ENCODE measurements at regions not wholly inside any gene's neighbourhood (a gene's known extent, or its start where the extent isn't known, plus 50 kb on each side); places are given as distances from the start of the nearest gene placed in this dataset.

DNA sequence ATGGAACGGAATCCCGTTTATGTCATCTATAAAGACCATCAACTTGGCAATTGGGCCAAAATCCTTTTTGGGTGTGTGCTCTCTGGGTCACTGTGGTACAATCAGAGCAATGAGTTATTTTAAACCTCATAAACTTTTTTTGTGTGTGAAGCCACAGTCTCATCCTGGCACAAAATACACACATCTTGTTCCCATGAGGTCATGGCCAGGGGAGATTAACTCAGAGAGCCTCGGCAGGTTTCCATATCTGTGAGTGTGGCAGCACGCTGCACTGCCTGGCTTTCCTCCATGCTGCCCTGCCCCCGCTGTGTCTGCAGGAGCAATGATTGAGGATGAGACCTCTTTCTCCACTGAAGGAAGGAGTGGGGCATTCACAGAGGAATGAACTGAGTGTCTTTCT lies 54.0 kb upstream of the DLG1 start:
- no peak for DNase-seq (ENCODE audit: extremely low read depth in 1 of 2, low read depth in 1 of 2)

DNA sequence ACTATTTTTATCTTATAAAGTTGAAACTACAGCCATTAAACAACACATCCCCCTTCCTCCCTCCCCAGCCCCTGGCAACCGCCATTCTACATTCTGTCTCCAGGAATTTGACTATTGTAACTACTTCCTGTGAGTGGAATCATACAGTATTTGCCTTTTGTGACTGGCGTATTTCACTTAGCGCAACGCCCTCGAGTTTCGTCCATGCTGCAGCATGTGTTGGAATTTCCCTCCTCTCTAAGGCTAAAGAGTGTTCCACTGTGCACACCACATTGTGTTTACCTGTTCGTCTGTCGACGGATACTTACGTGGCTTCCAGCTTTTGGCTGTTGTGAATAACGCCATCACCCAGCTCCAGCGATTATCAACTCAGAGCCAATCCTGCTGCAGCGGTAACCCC lies 52.0 kb upstream of the DLG1 start:
- no peak for DNase-seq (ENCODE audit: extremely low read depth in 1 of 2, low read depth in 1 of 2)

DNA sequence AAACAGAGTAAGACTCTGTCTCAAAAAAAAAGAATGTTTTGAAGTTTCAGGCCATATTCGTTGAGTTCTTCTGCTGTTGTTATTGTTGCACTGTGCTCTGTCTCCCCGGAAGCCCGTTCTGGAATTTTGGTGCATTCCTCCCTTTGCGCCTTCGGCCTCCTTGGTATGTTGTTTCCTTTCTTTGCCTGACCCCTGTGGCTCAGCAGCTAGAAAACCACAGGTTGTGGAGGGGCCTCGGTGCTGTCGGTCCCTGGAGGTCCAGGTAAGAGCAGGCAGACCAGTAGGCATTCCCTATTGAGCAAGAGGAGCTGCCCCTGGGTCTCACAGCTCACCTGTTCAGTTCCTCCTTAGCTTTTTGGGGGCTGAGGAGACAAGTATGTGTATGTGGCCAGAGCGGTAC lies 51.0 kb upstream of the DLG1 start:
- DNase-seq (ENCODE audit: extremely low read depth in 1 of 2, low read depth in 1 of 2): no peak

Data from stimulated activated CD8-positive, alpha-beta memory T cell treated with anti-CD3 and anti-CD28 coated beads, Interleukin-7, amount 100 ng/mL, for 48 hours (primary cell).